EH (cell line): ENCODE measurements at regions not wholly inside any gene's neighbourhood (a gene's known extent, or its start where the extent isn't known, plus 50 kb on each side); places are given as distances from the start of the nearest gene placed in this dataset.
"Not testable (repeated sequence)": the region's sequence is repeated elsewhere in the genome, so short reads cannot be mapped to it uniquely, and the experiment has no call there.

Experiments used
- DNase-seq: peaks from one replicate; pipeline ENCODE4 v3.0.0-alpha.2; 2015; ENCODE audit warnings: low read depth

- no peak for DNase-seq
Observed at GRCh38 chr1:228941666-228942065, 206.4 kb downstream of the RHOU start.

DNA sequence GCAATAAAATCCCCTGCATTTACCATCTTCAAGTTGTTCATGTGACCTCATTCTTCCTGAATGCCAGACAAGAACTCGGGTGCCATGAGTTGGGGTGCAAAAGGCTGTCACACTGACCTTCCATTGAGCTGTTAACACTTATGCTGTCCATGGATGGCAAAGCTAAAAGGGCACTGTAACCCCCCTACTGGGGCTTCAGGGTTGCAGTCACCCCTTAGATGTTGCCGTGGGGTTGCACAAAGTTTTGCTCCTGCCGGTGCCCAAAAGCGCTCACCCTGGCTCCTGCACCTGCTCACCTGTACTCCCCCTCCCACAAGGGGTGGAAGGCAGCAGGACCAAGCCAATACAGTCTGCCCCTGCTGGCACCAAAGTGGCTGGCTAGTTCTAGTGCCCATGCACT lies 208.2 kb downstream of the RHOU start:
- DNase-seq = no peak

- DNase-seq = no peak
Observed at GRCh38 chr1:228944296-228944695, 209.0 kb downstream of the RHOU start.

GRCh38 chr1:228944935-228945371 lies 209.7 kb downstream of the RHOU start:
- DNase-seq = no peak

DNA sequence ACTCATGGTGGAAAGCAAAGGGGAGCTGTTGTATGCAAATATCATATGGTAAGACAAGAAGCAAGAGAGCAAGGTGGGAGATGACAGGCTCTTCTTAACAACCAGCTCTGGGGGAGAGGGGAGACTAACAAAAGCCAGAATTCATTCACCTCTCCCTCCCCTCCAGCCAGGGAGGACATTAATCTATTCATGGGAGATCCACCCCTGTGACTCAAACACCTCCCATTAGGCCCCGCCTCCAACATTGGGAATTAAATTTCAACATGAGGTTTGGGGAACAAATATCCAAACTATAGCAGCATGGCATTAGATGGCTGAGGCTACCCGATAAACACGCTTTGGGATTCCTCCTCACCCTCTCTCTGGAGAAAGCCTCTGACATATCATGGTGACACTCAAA lies 210.6 kb downstream of the RHOU start:
- DNase-seq = no peak

DNA sequence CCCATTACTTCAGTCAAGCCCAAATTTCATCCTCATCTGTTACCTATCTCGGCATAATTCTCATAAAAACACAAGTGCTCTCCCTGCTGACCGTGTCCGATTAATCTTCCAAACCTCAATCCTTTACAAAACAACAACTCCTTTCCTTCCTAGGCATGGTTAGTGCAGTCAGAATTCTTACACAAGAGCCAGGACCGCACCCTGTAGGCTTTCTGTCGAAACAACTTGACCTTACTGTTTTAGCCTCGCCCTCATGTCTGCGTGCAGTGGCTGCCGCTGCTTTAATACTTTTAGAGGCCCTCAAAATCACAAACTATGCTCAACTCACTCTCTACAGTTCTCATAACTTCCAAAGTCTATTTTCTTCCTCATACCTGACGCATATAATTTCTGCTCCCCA lies 214.3 kb downstream of the RHOU start:
- not testable (repeated sequence) for DNase-seq

GRCh38 chr1:228953207-228953606 lies 217.9 kb downstream of the RHOU start:
- no peak for DNase-seq

GRCh38 chr1:228953808-228954207 lies 218.5 kb downstream of the RHOU start:
- DNase-seq = not testable (repeated sequence)

- DNase-seq = peak; percentile 21
Observed at GRCh38 chr1:228955691-228956090, 220.4 kb downstream of the RHOU start.

DNA sequence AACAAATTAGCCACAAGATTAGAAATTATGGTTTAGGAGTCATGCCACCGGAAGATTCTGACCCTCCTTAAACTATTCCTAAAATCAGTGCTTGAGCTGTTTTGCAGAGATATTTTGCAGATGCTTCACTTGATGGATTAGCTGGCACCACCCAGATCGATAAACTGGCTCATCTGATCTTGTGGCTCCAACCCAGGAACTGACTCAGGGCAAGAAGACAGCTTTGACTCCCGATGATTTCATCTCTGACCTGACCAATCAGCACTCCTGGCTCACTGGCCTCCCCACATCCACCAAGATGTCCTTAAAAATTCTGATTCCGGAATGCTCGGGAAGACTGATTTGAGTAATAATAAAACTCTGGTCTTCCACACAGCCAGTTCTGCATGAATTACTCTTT lies 221.6 kb downstream of the RHOU start:
- no peak for DNase-seq

DNA sequence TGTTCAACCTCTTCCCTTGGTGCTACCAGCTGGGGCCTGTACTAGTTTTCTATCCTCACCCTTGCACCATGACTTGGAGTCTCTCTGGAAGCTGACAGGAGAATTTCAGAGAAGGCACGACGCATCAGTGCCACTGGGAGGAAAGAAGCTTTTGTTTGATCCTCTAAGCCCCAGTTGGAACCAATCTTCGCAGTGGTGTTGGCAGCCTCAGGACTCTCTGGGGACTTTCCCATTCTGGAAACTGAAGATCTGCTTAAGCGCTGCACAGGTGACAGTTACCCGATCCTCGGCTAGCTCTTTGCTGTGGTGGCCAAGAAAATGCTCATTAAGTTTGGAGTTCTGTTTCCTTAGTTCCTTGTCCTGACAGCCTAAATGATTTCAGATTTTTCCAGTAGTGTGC lies 222.3 kb downstream of the RHOU start:
- DNase-seq = no peak

DNA sequence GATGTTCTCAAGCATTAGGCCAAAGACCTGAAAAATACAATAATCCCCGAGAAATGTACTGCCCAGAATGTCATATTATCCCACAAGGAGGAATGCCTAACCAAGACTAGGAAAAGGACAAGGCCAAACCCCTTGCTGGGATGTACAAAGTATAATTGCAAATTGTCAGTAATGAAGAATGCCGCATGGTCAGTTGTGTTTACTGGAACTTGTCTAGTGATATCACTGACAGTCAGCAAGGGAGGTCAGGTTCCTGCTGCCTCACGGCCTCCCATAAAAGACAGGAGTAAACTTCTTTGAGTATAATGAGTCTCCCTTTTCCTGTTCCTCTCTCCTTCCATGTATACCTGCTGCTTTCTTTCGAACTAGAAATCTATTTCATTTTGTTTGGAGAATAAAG lies 222.8 kb downstream of the RHOU start:
- no peak for DNase-seq

DNA sequence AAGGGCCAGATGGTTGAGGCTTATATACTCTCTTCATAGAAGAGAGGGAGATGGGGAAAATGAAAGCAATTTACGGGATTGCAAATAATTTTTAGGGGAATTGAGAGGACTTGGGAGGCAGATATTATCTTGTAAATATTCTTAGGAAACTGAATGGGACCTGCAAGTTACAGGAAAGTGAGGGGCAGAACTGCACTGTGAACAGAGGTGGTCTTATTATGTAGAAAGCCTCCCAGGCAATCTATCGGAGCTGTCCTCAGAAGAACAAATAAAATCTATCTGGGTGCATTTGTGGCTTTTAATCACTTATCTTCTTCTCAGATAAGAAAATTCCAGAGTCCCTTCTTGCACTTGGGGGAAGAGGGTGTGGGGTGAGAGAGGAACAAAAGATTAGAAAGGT lies 223.5 kb downstream of the RHOU start:
- DNase-seq = no peak

DNA sequence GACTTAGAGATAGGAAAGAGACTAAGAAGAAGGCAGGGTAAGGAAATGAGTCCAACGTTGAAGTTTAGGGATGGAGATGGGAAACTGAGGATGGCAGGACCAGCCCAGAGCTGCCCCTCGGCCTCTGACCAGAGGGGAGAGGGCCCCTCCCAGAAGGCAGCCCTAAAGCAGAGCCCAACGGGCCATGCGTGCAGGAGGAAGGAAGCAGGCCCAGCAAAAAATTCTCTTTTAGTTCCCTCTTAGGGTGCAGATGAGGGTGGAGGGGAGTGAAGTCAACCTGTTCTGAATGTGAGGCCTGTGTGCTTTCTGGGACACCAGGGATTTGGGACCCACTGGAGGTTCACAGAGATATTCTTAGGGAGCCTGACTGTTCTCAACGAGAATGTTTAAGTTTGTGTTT lies 225.4 kb downstream of the RHOU start:
- no peak for DNase-seq

- DNase-seq = no peak
Observed at GRCh38 chr1:228961511-228961910, 226.2 kb downstream of the RHOU start.

DNA sequence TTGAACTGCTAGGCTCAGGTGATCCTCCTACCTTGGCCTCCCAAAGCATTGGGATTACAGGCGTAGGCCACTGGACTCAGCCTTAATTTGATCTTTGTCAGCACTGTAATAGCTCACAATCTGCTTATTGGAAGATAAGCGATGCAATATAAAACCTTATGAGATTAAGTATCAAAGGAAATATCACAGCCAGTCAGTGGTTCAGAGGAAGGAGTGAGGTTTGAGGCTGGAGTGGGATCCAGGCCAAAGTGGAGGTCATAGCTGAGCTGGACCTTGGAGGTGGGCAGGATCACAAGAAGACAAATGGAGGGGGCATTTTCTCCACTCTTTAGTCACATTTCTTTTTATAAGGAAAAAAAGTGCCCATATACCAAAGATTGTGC lies 228.5 kb downstream of the RHOU start:
- DNase-seq = no peak

GRCh38 chr1:228964178-228965089 lies 229.2 kb downstream of the RHOU start:
- peak; percentile 78 for DNase-seq

- no peak for DNase-seq
Observed at GRCh38 chr1:228968891-228969606, 233.8 kb downstream of the RHOU start.

- DNase-seq = no peak
Observed at GRCh38 chr1:228969953-228970800, 234.9 kb downstream of the RHOU start.

DNA sequence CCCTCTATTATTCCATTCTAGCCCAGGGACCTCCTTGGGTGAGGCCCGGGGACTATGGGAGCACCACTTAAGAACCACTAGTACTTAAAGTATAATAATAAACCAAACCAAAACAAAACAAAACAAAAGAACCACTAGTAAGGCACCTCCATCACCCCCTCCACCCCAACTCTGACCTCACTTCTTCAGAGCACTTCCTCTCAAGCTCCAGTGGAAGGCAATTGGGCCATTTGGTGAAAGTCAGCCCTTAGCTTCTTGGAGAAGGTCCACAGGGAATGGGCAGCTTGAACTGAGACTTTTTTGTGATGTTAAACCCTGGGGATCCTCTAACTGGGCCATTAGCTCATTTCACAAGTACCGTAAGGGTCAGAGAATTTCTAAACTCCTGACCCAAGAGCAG lies 237.3 kb downstream of the RHOU start:
- DNase-seq = no peak

DNA sequence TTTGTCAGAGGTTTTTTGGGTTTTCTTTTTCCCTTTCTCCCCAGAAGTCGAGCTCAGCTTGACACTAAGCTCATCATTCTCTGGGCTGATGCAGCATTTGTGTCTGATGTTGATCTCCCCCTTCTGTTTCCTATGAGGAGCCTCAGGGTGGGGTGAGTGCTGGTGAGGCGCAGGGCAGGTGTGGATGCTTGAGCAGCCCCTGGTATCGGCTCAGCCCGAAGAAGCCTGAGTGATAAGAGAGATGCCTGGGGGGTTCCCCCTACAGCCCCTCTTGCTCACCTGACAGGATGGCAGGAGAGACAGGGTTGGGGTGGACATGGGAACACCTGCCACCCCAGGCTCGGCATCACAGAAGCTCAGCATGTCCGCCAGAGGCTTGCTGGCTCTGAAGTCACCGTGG lies 239.0 kb downstream of the RHOU start:
- no peak for DNase-seq

DNA sequence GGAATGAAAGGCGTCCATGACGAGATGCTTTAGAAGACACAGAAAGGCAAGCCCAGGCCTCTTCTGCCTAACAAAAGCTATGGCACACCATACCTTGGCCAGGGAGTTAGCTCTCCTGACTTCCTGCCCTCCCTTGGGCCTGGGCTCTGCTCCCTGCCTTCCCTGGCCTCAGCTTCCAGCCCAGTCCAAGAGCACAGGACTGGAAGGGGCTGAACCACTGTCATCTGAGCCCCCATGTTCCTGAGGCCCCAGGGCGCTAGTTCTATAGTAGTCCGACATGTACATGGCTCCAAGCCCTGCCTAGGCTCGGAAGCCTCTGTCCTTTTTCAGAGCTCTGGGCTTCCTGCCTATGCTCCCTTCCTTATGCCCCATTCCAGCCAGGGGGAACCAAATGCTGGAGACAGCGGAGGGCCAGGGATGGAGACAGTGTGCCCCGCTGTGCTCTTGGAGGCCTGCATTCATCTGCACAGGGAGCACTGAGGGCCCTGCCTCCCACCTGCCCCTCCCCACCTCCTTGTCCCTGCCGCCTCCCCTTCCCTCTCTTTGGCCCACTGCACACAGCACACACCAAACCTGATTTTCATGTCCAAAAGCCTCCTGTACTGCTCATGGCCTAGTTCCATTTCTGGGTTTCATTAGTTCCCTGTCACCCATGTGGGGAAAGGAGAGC lies 240.1 kb downstream of the RHOU start:
- DNase-seq = no peak
